Lower leg skin (tissue), 4 donors: ENCODE measurements at regions not wholly inside any gene's neighbourhood (a gene's known extent, or its start where the extent isn't known, plus 50 kb on each side); places are given as distances from the start of the nearest gene placed in this dataset.

Experiments
- DNase-seq, 2 donors: peaks; one replicate each; pipeline ENCODE4 v3.0.0-alpha.2; 2019; ENCODE audit warnings: low spot score in 2 of 2
- H3K4me3 ChIP-seq: fragments of 200-600 bp; sonication (generic); 2 replicates; pipeline ENCODE4 v1.5.1; 2017; ENCODE audit warnings: mild to moderate bottlenecking, low read depth; ENCODE audit not compliant: poor library complexity, severe bottlenecking
- CTCF ChIP-seq, 3 donors: fragments of 450-650 bp; IDR thresholded peaks; one replicate each; pipeline ENCODE4 v1.5.1; 2016; ENCODE audit warnings: antibody characterized with exemption in 3 of 3, mild to moderate bottlenecking in 3 of 3, moderate library complexity in 2 of 3
- POLR2A ChIP-seq, 2 donors: fragments of 450-650 bp; IDR thresholded peaks; one replicate each; pipeline ENCODE4 v1.6.1; 2016 to 2017; ENCODE audit warnings: antibody characterized with exemption in 2 of 2, mild to moderate bottlenecking in 1 of 2, moderate library complexity in 1 of 2
- WGBS, 2 donors: methylation state at CpG; one replicate each; pipeline ENCODE4 v1.1.5; 2018; 5-methylcytosine and 5-hydroxymethylcytosine counted together
- intact Hi-C: fragments of 100-400 bp; cut with DNase I; formaldehyde crosslinking; loops from one replicate; pipeline ENCODE4 v1.15.0; 2023; ENCODE audit warnings: low total_unique reads

GRCh38 chr4:23366557-23366906 is 523.3 kb downstream of the PPARGC1A start:
- WGBS, 2 donors, result 84 to 91% methylated on average over 1 of the region's 1 CpG
- TF ChIP-seq CTCF (IDR thresholded peaks at IDR 0.05) (no peak), POLR2A (IDR thresholded peaks at IDR 0.05) (no peak)
- no peak overlapping the region for H3K4me3 ChIP-seq
- intact Hi-C loops, result no loop called here
- DNase-seq, result no peak

DNA sequence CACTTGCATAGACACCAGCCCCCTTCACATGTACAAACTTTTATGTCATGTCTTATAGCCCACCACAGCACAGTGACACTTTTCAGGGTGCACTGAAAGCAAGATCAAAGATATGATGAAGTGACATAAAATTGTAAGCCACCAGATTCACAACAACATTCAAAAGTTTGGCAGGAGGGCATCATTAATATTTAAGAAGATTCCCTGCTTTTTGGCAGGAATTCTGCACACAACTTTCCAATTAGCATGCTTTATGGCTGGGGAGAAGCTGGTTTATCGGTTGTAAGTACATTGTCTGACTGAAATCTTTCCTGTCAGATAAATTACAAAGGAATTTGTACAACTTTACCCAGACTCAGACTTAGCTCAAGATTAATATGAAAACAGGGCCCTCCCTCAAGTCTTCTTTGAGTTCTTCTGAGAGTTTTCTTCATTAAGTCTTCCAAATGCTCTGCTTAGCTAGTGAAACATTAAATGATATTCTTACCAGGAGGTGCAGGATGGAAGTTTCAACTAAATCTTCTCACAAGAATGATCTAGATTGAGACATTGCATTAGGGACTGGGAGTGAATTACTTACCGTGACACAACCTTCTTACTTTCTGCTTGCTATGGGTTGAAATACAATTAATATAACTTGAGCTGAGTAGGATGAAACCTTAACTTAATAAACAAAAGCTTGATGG is 523.8 kb downstream of the PPARGC1A start:
- intact Hi-C loops, result no loop called here
- WGBS, 2 donors, result 42 to 51% methylated on average over 2 of the region's 2 CpGs
- TF ChIP-seq POLR2A (IDR thresholded peaks at IDR 0.05), result no peak
- TF ChIP-seq CTCF (IDR thresholded peaks at IDR 0.05), result no peak
- no peak for DNase-seq
- no peak overlapping the region for H3K4me3 ChIP-seq

- WGBS, 2 donors, result 49 to 51% methylated on average over 2 of the region's 2 CpGs
- no peak overlapping the region for H3K4me3 ChIP-seq
- no peak for DNase-seq
- intact Hi-C loops, result no loop called here
- no peak for TF ChIP-seq CTCF (IDR thresholded peaks at IDR 0.05)
- TF ChIP-seq POLR2A (IDR thresholded peaks at IDR 0.05), result no peak
These were observed 524.8 kb downstream of the PPARGC1A start for GRCh38 chr4:23365086-23365485.

- no peak for DNase-seq
- WGBS, 2 donors, result 87 to 89% methylated on average over 4 of the region's 4 CpGs
- intact Hi-C loops, result no loop called here
- TF ChIP-seq CTCF (IDR thresholded peaks at IDR 0.05) (no peak), POLR2A (IDR thresholded peaks at IDR 0.05) (no peak)
- H3K4me3 ChIP-seq, result no peak overlapping the region
These were observed 525.7 kb downstream of the PPARGC1A start for GRCh38 chr4:23364167-23364566.

DNA sequence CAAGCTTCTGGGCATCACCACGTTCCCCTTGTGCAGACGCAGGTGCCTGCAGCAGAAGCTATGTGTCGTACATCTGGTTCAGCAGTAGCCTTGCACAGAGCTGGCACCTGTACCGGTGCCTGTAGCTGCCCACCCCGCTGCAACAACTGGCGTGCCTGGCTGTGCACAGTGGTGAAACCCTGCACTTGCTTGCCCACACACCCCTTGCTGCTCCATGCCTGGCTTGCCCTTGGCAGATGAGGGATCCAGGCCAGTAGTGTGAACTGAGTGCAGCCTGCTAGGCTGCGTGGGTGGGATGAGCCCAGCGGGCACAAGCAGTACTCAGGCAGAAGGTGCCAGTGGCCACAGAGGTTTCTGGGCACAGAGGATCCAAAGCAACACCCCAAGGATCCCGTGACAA is 528.4 kb downstream of the PPARGC1A start:
- no peak for TF ChIP-seq CTCF (IDR thresholded peaks at IDR 0.05)
- H3K4me3 ChIP-seq, result no peak overlapping the region
- WGBS, 2 donors, result 82 to 92% methylated on average over 9 of the region's 9 CpGs
- intact Hi-C loops, result no loop called here
- DNase-seq, result no peak

- no peak for TF ChIP-seq CTCF (IDR thresholded peaks at IDR 0.05)
- no peak for TF ChIP-seq POLR2A (IDR thresholded peaks at IDR 0.05)
- intact Hi-C loops, result no loop called here
- WGBS, 2 donors, result 73% methylated on average over 1 of the region's 1 CpG
- no peak overlapping the region for H3K4me3 ChIP-seq
- DNase-seq, result no peak
These were observed 529.1 kb downstream of the PPARGC1A start for GRCh38 chr4:23360718-23361117.
